Fibroblast of skin of left quadriceps (primary cell): ENCODE measurements at regions not wholly inside any gene's neighbourhood (a gene's known extent, or its start where the extent isn't known, plus 50 kb on each side); places are given as distances from the start of the nearest gene placed in this dataset.
A peak's percentile ranks its signal among the peaks of the same experiment; 100 is the strongest.
"Not testable (repeated sequence)": the region's sequence is repeated elsewhere in the genome, so short reads cannot be mapped to it uniquely, and the experiment has no call there.

Experiments used
- DNase-seq, 2 experiments: peaks; one replicate each; pipeline ENCODE4 v3.0.0-alpha.2; 2013; ENCODE audit warnings: low read depth in 2 of 2

GRCh38 chr5:78726571-78726970 lies 78.0 kb upstream of the LHFPL2 start:
- DNase-seq, result peak in 1 of 2 experiments; percentile 23

- DNase-seq, result no peak
Measured at GRCh38 chr5:78726003-78726402, 77.4 kb upstream of the LHFPL2 start.

GRCh38 chr5:78724061-78724460 lies 75.5 kb upstream of the LHFPL2 start:
- no peak for DNase-seq

- DNase-seq, result no peak
Measured at GRCh38 chr5:78720997-78721396, 72.4 kb upstream of the LHFPL2 start.

GRCh38 chr5:78720227-78720985 lies 71.8 kb upstream of the LHFPL2 start:
- no peak for DNase-seq

GRCh38 chr5:78719504-78720219 lies 71.1 kb upstream of the LHFPL2 start:
- no peak for DNase-seq

- DNase-seq, result no peak
Measured at GRCh38 chr5:78718824-78719223, 70.3 kb upstream of the LHFPL2 start.

- DNase-seq, result no peak
Measured at GRCh38 chr5:78717674-78718584, 69.4 kb upstream of the LHFPL2 start.

GRCh38 chr5:78716206-78716605 lies 67.6 kb upstream of the LHFPL2 start:
- no peak for DNase-seq

GRCh38 chr5:78715351-78715750 lies 66.8 kb upstream of the LHFPL2 start:
- DNase-seq, result not testable (repeated sequence)

GRCh38 chr5:78711670-78712069 lies 63.1 kb upstream of the LHFPL2 start:
- DNase-seq, result not testable (repeated sequence)

- not testable (repeated sequence) for DNase-seq
Measured at GRCh38 chr5:78709729-78710430, 61.3 kb upstream of the LHFPL2 start.

GRCh38 chr5:78706825-78707224 lies 58.3 kb upstream of the LHFPL2 start:
- no peak for DNase-seq

GRCh38 chr5:78706381-78706780 lies 57.8 kb upstream of the LHFPL2 start:
- DNase-seq, result no peak

- DNase-seq, result no peak
Measured at GRCh38 chr5:78705826-78706225, 57.3 kb upstream of the LHFPL2 start.

GRCh38 chr5:78701795-78702410 lies 53.3 kb upstream of the LHFPL2 start:
- DNase-seq, result no peak

GRCh38 chr5:78699552-78700153 lies 51.1 kb upstream of the LHFPL2 start:
- DNase-seq, result peak; percentile 41 to 58

GRCh38 chr5:78698191-78698791 lies 49.7 kb upstream of the LHFPL2 start:
- no peak for DNase-seq
